GM21360 (cell line): ENCODE measurements at regions not wholly inside any gene's neighbourhood (a gene's known extent, or its start where the extent isn't known, plus 50 kb on each side); places are given as distances from the start of the nearest gene placed in this dataset.

Experiments
- ATAC-seq: cut with Tn5 transposase; IDR thresholded peaks from one replicate; pipeline ENCODE4 v1.9.1; 2021; ENCODE audit warnings: mild to moderate bottlenecking, moderate library complexity; ENCODE audit not compliant: unreplicated experiment

DNA sequence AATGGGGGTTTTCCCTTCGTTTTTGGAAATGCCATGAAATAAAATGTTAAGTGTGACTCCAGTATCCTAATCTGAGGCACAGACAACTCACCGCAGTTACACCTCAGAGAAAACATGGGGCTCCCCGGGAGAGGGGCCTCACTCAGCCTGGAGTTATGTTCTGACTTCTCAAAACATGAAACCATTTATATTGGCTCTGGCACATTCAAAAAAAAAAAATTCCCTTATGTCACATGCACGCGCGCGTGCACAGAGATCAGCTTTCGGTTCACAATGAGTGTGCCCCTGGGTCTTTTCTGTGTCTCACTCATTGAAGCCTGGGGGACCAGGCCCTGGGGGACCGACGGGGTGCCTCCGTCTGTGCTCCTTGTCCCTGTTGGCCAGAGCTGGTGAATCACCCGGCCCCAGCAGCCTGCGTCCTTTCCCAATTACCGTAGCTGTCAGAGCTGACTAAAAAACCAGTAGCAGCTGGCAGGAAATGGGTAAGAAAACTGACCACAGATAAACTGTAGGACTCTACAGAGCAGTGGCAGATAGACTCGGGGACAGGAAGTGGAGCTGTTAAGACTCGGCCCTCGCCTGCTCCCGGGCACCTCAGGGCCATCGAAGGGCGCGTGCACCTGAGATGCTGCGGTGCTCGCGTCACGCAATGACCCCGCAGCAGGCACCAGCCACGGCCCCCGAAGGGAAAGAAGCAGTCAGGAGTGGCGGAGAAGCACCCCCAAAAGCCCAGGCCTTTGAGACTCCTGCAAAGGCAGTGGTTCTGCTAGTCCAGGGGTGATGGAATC lies 138.3 kb upstream of the ID2 start:
- peak; percentile 68 for ATAC-seq

DNA sequence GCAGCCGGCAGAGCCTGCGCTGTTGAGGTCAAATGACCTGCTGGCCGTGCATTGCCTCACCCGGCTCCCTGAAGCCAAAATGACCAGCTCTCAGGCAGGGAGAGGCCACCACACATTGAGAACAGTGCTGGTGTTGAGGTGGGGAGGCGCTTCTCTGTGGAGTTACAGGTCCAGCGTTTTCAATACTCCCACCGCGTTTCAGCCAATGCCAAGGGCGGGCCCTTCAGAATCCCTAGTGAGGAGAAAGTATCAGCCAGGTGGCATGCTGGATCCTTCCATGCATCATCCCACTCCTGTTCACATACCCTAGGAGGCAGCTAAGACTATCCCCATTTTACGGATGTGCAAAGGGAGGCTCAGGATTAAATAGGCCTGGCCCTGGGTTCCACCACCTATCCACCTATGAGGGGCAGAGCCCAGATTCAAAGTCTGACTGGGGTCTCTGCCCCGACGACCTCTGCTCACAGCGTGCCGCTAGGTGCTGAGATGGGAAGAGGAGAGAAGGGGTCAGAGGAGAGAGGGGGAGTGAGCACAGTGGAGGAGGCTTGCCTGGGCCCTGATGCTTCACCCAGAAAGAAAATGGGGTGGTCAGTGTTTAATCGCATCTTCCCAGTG lies 137.6 kb upstream of the ID2 start:
- no peak for ATAC-seq

DNA sequence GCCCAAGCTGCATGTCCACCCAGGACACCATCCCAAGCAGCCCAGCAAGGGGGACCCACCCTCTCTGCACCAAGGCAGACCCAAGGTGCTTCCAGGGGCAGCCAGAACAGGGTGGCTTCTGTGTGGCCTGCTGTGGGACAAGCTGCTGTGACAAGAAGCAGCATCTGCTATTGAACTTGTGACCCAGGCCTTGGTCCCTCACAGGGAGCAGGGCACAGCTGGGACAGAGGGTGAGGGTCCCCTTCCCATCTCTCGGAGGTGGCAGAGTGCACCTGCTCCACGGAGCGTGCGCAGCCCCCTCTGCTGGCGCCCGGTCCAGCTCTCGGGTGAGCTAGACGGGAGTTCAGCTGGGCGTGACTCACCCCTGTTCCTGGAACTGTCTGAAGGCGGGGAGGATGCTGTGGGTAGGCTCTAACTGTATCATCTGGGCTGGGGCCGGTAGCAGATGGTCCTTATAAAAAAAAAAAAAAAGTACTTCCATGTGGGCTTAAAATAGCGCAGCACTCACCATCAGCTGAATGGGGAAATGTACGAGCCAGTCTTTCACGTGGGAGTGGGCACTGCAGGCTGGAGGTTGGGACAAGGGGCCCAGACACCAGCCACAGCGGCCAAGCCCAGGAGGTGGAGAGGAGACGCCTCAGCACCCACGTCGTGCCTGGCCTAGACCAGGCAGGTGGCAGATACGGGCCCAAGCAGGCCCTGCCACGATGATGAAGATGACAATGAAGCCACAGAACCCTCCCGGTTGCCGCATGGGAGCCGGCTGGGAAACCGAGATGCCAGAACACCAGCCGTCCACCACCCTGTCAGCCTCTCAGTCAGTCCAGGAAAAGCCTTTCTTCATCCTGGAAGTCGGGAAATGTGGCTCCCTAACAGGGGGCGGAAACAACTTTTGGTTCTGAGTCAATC lies 136.8 kb upstream of the ID2 start:
- ATAC-seq, result peak; percentile 48

DNA sequence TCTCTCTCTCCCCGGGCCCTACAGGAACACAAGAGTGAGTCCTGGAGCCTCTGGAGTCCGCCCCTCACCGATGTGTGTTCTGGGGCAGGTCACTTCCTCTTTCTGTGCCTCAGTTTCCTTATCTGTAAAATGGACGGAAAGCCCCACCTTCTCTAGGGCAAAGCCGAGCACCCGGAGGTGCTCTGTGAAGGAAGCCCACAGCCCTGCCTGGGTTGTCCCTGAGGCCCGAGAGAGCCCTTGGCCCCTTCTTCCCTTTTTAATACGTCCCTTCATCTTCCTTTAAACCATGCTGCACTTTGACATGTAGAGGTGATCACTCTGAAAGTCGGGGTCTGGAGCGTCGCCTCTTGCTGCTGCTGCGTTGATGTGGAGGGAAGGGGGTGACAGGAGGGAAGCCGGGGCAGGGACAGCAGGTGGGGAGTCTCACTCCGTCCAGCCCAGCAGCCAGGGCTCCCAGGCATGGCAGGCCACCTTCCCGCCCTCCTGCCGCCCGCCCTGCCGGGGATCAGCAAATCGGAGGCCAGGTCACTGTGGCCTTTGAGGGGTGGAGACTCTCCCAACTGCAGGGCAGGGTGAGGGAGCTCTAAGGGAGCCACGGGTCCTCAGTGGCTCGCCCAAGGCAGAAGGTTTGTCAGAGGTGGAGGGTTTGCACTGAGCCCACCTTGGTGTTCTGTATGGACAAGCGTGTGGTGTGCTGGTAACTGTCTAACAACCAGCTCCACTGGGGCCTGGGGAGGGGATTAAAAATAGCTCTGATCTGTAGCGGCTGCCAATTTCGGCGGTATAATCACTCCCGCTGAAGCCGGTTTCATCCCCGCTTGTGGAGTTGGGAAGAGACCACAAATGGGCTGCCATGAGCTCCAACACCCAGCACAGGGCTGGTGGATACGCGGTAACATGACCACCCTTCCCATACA lies 135.9 kb upstream of the ID2 start:
- no peak for ATAC-seq

DNA sequence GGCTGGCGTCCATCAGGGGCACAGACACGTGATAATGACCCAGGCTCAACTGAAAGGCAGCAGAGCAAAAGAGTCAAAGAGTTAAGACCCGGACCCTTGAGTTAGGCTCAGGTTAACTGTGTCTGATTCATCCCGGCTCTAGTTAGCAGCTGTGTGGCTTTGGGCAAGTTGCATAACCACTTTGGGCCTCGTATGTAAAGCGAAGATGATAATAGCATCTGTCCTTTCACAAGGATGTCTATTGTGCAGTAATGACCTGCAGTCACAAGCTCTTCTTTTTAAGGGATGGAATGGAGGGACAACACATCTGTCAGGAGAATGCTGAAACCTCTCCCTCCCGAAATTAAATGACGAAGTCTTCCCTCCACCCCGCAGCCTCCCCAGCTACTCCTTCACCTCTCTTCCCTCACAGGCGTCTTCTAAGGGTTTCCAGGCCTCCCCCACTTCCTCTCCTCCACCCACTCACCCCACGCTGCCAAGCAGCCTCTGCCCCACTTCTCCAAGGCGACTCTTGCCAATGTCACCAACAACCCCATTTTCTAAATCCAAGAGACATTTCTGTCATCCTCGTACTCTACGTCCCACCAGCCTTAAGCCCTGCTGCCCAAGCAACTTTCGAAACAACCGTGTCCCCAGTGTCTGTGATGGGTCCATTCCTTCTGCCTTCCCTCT lies 135.1 kb upstream of the ID2 start:
- no peak for ATAC-seq

GRCh38 chr2:8547284-8548064 lies 134.4 kb upstream of the ID2 start:
- ATAC-seq, result no peak

DNA sequence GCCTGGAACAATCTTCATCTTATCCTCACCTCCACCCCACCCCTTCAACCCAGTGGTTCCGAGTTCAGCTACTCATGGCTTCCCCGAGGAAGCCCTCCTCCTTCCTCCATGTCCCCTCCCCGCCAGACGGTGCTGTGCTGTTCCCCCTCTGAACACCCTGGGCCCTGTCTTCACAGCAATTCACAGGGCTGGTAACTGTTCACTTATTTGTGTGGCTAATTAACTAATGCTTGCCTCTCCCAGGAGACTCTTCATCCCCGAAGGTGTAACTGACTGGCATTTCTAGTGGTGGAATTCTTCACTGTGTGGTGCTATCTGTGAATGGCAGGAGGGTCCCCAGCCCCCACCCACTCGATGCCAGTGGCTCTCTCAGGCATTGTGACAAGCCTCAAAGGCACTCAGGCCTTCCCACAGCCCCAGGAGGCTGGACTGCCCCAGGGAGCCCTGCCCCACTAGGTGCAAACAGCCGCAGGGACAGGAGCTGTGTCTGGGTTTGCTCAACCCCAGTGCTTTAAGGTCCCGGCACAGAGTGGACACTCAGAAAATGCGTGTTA lies 133.7 kb upstream of the ID2 start:
- no peak for ATAC-seq

DNA sequence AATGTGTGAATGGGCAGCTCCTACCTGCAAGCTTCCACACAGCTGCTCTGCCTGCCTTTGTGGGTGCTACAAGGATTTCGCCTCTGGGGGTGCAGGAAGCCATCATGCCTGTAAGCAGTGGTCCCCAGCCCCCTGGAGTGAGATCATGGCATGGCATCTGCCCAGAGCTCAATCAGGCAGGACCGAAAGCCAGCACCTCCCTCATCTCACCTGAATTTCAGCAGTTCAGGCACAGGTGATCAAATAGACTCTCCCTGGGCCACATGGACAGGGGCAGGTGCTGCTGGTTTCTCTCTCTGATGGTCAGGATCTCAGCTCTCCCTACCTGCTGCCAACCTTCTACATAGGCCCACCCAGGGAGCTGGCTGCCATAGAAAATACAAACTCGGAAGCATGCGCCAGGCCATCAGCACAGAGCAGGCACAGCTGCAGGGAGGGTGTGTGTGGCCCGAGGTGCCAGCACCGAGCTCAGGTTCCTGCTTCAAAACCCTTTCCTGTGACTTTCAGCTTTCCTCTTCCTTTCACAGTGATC lies 133.2 kb upstream of the ID2 start:
- ATAC-seq, result no peak

GRCh38 chr2:8549273-8549922 lies 132.5 kb upstream of the ID2 start:
- no peak for ATAC-seq

DNA sequence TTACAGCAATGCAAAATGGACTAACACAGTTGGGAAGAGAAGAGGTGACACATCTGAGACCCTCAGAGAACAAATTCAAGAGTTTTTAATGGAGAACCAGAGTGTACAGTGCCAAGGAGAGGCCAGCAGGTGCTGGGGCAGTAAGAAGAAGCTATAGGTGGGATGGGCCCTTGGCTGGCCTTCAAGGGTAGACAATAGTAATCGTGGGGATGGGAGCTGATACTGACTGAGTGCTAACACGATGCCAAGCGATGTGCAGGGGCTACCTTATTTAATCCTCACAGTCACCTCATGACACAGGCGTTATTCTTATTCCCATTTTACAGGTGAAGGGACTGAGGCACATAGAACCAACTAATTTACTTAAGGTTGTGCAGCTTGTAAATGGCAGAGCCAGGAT lies 131.9 kb upstream of the ID2 start:
- ATAC-seq, result no peak

DNA sequence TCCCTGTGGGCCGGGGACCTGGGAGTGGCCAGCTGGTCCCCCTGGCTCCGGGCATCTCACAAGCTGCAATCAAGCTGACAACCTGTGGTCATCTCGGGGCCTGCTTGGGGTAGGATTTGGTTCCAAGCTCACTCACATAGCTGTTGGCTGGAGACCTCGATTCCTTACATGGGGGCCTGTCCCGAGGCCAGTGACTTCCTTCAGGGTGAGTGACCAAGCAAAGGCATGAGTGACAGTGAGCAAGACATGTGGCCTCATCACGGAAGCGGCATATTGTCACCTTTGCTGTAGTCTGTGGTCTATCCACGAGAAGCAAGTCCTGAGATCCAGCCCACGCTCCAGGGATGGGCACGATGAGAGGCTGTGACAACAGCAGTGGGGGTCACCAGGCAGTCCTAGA lies 131.4 kb upstream of the ID2 start:
- no peak for ATAC-seq

DNA sequence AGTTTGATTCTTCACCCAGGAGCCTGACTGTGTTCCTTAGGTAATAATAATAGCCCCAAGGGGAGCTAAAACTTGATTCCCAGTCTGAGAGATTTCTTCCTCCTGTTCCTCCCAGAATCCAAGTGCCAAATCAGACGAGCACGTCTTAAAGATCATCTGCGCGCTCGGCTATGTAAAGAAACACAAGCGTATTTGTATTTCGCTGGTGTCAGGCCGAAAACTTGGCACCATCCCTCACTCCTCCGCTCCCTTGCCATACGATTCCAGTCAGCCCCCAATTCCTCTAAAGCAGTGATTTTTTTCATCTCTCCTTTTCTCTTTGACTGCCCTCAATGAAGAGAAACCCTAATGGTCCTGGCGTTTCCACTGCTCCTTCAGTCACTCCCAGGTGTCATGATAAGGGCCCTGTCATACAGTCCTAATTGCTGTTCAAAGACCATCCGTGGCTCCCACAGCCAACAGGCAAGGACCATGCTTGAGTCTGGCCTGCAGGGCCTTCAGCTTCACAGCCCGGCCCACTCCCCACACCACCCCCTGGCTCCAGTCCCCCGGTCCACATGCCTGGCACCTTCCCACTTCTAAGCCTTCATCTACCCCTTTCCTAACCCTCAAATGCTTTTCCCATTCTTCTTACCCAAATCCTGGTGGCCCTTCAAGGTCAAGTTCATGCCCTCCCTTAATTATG lies 130.8 kb upstream of the ID2 start:
- no peak for ATAC-seq

GRCh38 chr2:8551622-8552074 lies 130.2 kb upstream of the ID2 start:
- ATAC-seq, result peak; percentile 64

- ATAC-seq, result no peak
These were observed 129.5 kb upstream of the ID2 start for GRCh38 chr2:8552293-8552801.

DNA sequence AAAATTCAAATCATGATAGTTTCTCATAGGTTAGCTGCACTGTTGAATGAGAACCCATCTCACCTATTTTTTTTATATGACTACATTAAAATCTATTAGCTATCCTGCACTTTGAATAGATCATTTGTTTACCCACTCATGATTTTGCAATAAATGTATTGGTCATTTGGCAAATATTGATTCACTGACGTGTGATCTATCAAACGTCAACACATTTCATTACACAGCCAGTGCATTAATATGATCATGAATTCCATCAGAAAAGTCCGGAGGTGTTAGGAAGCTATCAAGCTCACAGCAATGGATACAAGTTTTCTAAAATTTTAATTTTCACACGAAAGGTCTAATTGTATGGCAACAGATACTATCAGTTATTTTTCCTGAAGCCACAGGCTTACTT lies 128.2 kb upstream of the ID2 start:
- ATAC-seq, result no peak

- no peak for ATAC-seq
These were observed 127.5 kb upstream of the ID2 start for GRCh38 chr2:8554296-8554806.

- no peak for ATAC-seq
These were observed 126.3 kb upstream of the ID2 start for GRCh38 chr2:8555543-8555942.
